ENCODE measurements at regions not wholly inside any gene's neighbourhood (a gene's known extent, or its start where the extent isn't known, plus 50 kb on each side); places are given as distances from the start of the nearest gene placed in this dataset.
A peak's percentile ranks its signal among the peaks of the same experiment; 100 is the strongest.

DNA sequence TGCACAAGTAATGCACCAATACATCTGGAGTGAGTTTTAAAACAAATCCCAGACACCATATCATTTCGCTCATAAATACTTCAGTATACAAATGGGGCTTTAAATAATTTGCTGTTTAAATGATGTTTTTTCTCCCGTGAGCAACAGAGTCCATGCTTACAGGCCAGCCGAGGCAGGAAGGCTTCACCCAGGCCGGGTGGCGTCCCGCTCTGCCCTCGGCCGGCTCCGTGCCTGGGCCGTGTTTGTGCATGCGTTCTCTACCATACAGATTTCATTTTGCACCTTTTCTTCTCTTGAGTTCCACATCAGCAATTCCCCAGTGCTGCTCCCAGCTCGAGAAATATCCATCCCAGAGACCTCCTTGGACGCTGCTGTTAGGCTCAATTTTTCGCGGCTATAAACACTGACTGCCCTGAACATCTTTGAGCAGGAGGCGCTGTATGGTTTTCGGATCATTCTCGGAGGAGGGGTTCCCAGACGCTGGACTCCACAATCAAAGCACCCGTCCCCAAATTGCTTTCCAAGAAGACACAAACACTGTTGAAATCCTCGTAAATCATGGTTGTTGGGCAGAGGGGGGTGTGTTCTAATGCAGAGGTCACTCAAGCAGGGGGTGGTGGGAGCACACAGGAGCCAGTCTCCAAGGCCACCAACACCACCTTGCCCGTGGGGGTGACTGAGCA lies 91.6 kb downstream of the MICALL2 start:
- Mint-ChIP-seq H3K9me3 (no peaks in the 10 kb centered on the region), H3K4me3 (peak overlapping the region; percentile 9), H3K36me3 (no peaks in the 10 kb centered on the region), H3K4me1 (ENCODE audit: unreplicated experiment) (peaks cover 8% of the 10 kb centered on the region), H3K27ac (no peak overlapping the region), H3K27me3 (peaks cover 50% of the 10 kb centered on the region)
- DNase-seq (ENCODE audit: extremely low spot score, unreplicated experiment) = no peak
- TF ChIP-seq, protein P1, sequence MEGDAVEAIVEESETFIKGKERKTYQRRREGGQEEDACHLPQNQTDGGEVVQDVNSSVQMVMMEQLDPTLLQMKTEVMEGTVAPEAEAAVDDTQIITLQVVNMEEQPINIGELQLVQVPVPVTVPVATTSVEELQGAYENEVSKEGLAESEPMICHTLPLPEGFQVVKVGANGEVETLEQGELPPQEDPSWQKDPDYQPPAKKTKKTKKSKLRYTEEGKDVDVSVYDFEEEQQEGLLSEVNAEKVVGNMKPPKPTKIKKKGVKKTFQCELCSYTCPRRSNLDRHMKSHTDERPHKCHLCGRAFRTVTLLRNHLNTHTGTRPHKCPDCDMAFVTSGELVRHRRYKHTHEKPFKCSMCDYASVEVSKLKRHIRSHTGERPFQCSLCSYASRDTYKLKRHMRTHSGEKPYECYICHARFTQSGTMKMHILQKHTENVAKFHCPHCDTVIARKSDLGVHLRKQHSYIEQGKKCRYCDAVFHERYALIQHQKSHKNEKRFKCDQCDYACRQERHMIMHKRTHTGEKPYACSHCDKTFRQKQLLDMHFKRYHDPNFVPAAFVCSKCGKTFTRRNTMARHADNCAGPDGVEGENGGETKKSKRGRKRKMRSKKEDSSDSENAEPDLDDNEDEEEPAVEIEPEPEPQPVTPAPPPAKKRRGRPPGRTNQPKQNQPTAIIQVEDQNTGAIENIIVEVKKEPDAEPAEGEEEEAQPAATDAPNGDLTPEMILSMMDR (conservative IDR thresholded peaks at IDR 0.05) = no peak

DNA sequence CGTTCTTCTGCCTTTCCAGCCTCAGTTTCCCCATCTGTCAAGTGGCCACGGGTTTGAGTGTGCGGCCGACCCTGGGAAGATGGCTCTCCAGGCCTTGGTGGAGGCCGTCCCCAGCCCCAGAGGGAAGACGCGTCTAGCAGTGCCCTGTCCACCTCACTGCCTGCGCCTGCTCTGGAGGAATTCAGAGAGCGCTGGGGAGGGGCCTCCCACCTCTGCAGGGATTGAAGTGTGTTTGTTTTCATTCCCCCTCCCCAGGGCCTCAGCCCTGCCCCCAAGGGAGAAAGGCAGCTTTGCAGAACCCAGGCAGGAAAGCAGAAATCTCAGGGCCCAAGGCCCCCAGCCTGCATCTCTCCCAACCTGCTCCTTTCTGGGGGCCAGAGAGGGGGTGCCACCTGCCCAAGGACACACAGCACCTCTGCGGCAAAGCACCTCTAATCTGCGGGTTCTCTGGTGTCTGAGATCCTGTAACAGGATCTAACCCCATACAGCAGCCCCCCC lies 91.0 kb downstream of the MICALL2 start:
- peaks cover 8% of the 10 kb centered on the region for H3K4me1 Mint-ChIP-seq (ENCODE audit: unreplicated experiment)

DNA sequence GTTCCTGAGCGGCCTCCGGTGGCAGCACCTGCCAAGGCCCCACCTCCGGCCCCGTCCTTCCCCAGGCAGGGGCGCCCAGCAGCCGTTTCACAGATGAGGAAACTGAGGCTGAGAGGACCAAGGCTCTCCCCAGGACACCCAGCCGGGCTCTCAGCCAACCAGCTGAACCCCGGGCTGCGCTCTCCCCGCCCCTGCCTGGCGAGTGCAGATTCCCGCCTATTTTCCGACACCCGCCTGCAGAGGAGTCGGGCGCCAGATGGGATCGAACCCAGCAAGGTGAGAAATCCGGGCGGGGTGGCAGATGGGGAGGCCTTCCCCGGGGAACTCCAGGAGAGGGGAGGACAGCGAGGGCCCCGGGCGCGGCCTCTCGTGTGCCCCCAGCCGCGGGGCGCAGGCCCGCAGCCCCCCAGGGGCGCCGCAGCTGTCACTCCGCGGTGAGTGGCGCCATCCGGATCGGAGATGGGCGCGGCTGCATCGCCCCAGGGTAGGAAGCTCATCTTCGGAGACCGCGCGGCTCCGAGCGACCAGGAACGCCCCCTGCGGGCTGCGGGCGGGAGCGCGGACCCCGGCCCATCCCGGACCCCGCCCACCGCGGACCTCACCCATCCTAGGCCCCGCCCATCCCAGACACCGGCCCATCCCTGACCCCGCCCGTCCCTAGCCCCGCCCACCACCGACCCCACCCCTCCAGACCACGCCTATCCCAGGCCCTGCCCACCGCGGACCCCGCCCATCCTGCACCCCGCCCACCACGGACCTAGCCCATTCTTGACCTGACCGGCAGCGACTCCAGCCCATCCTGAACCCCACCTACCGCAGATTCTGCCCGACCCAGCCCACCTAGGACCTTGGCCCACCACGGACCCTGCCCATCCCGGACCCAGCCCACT lies 90.3 kb downstream of the MICALL2 start:
- TF ChIP-seq, protein P1 (conservative IDR thresholded peaks at IDR 0.05) = peak; percentile 79
- H3K9me3 Mint-ChIP-seq = no peaks in the 10 kb centered on the region
- peaks cover 12% of the 10 kb centered on the region for H3K4me1 Mint-ChIP-seq (ENCODE audit: unreplicated experiment)
- no peak overlapping the region for H3K27ac Mint-ChIP-seq
- H3K27me3 Mint-ChIP-seq = peaks cover 60% of the 10 kb centered on the region
- DNase-seq (ENCODE audit: extremely low spot score, unreplicated experiment) = no peak
- no peaks in the 10 kb centered on the region for H3K36me3 Mint-ChIP-seq
- H3K4me3 Mint-ChIP-seq = no peak overlapping the region

More for the DNA sequence above, 91.0 kb downstream of the MICALL2 start:
- DNase-seq (ENCODE audit: extremely low spot score, unreplicated experiment) = no peak
- TF ChIP-seq, protein P1 (conservative IDR thresholded peaks at IDR 0.05) = no peak
- Mint-ChIP-seq H3K9me3 (no peaks in the 10 kb centered on the region), H3K4me3 (no peak overlapping the region), H3K27ac (no peak overlapping the region), H3K36me3 (no peaks in the 10 kb centered on the region), H3K27me3 (peaks cover 56% of the 10 kb centered on the region)

DNA sequence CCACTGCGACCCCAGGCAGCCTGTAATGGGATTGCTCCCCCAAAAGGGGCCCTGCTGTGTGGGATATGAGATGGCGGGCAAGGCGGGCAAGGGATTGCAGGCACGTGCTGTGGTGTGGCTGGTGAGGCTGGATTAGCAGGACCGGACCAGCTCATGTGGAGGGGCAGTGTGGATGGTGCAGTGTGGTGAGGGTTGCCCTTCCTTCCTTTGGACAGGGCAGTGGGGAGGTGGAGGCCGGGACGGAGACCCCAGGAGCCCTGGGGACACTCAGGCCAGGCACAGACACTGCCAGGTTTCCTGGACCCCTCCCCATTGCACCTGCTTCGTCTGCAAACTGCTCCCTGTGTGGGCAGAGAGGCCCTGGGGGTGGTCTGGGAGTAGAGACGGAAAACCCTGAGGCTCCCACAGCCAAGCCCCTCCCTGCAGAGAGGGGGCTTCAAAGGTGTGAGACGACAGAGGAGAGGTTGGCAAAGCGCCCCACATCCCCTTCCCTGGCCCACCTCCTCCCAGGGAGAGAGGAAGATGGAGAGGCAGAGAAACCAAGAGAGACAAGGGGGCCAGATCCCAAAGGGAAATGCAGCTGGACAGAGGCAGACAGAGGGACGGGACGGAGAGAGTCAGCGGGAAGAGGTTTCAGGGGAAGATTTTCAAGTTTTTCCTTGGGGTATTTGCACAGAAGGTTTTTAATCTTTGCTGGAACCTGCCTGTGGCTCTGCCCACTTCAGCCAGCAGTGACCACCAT lies 89.2 kb downstream of the MICALL2 start:
- H3K4me3 Mint-ChIP-seq = no peak overlapping the region
- peaks cover 63% of the 10 kb centered on the region for H3K27me3 Mint-ChIP-seq

DNA sequence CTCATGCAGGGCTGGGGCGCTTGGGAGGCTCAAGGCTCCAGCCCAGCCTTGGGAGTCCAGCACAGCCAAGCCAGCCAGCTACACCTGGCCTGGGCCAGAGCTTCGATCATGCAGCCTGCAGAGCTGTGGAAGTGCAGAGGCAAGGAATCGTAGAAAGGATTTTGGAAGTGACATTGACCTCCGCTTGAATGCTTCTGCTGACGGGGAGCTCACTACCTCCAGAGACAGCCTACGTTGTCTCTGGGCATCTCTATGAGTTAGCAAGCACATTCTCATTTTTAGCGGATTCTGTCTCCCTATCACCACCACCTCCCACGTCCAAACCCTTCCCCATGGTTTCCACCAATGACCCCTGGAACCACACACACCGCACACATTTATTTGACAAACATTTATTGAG lies 88.5 kb downstream of the MICALL2 start:
- H3K27ac Mint-ChIP-seq = no peak overlapping the region
- no peak overlapping the region for H3K4me3 Mint-ChIP-seq
- no peak for DNase-seq (ENCODE audit: extremely low spot score, unreplicated experiment)
- peaks cover 62% of the 10 kb centered on the region for H3K27me3 Mint-ChIP-seq
- peaks cover 12% of the 10 kb centered on the region for H3K4me1 Mint-ChIP-seq (ENCODE audit: unreplicated experiment)
- H3K9me3 Mint-ChIP-seq = no peaks in the 10 kb centered on the region
- H3K36me3 Mint-ChIP-seq = no peaks in the 10 kb centered on the region
- TF ChIP-seq, protein P1 (conservative IDR thresholded peaks at IDR 0.05) = no peak

More for the DNA sequence above, 89.2 kb downstream of the MICALL2 start:
- H3K4me1 Mint-ChIP-seq (ENCODE audit: unreplicated experiment) = peaks cover 12% of the 10 kb centered on the region
- no peak for DNase-seq (ENCODE audit: extremely low spot score, unreplicated experiment)
- no peak overlapping the region for H3K27ac Mint-ChIP-seq
- TF ChIP-seq, protein P1 (conservative IDR thresholded peaks at IDR 0.05) = no peak
- no peaks in the 10 kb centered on the region for H3K36me3 Mint-ChIP-seq
- no peaks in the 10 kb centered on the region for H3K9me3 Mint-ChIP-seq

All from type B pancreatic cell (in vitro differentiated cells).